GM13977 (cell line): ENCODE measurements at regions not wholly inside any gene's neighbourhood (a gene's known extent, or its start where the extent isn't known, plus 50 kb on each side); places are given as distances from the start of the nearest gene placed in this dataset.
"Not testable (repeated sequence)": the region's sequence is repeated elsewhere in the genome, so short reads cannot be mapped to it uniquely, and the experiment has no call there.

ENCODE experiments used
- DNase-seq: peaks from one replicate; pipeline ENCODE4 v3.0.0; 2012; ENCODE audit warnings: low spot score
- in situ Hi-C: fragments of 300-500 bp; cut with MboI; formaldehyde crosslinking; loops from one replicate; pipeline ENCODE4 v1.12.0; 2022; ENCODE audit warnings: low sequenced_read_pairs, low pct_unique_long_range_greater_than_20kb, mixed read lengths, inconsistent platforms; ENCODE audit not compliant: unreplicated experiment
- TF ChIP-seq, protein P1 (sequence below): IDR thresholded peaks from 2 replicates; pipeline ENCODE4 v1.5.1; 2012; ENCODE audit warnings: mild to moderate bottlenecking, control low read depth; ENCODE audit not compliant: insufficient read depth; ENCODE audit errors: extremely low read depth, missing control alignments

DNA sequence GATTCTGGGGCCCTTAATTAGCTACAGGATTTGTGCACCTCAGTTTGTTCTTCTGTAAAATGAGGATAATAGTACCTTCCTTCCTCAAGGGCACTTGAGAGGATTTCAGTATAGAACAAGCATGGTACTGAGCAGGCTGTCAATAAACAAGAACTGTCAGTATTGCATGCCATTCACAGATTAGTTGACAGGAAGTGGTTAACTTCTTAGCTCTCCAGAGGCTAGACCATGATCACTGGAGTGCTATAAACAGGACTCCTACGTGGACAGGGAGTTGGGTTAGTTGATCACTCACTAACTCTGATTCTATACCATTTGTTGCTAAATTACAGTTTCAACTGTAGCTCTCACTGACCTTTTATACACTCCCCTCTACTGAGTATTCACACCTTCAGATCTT, 126.2 kb upstream of the DAB1 start:
- TF ChIP-seq, protein P1, sequence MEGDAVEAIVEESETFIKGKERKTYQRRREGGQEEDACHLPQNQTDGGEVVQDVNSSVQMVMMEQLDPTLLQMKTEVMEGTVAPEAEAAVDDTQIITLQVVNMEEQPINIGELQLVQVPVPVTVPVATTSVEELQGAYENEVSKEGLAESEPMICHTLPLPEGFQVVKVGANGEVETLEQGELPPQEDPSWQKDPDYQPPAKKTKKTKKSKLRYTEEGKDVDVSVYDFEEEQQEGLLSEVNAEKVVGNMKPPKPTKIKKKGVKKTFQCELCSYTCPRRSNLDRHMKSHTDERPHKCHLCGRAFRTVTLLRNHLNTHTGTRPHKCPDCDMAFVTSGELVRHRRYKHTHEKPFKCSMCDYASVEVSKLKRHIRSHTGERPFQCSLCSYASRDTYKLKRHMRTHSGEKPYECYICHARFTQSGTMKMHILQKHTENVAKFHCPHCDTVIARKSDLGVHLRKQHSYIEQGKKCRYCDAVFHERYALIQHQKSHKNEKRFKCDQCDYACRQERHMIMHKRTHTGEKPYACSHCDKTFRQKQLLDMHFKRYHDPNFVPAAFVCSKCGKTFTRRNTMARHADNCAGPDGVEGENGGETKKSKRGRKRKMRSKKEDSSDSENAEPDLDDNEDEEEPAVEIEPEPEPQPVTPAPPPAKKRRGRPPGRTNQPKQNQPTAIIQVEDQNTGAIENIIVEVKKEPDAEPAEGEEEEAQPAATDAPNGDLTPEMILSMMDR, result no peak
- DNase-seq, result no peak
- in situ Hi-C loops, result no loop called here

DNA sequence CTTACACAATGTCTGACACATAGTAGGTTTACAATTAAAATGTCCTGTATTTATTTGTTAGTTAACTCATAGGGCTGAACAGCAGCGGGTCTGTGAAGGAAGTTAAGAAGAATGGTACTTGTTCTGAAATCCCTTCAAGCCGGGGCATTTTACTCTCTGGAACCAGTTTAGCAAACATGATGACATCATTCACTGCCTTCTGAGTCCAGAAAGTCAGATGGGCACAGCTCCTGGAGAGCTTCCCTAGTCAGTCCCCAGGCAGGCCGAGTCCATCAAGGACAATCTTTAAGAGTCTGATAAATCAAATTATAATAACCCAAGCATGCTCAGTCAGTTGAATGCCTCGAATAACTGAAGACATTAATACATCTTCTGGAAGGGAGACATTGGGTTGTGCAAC, 125.4 kb upstream of the DAB1 start:
- TF ChIP-seq, protein P1, result no peak
- in situ Hi-C loops, result no loop called here

DNA sequence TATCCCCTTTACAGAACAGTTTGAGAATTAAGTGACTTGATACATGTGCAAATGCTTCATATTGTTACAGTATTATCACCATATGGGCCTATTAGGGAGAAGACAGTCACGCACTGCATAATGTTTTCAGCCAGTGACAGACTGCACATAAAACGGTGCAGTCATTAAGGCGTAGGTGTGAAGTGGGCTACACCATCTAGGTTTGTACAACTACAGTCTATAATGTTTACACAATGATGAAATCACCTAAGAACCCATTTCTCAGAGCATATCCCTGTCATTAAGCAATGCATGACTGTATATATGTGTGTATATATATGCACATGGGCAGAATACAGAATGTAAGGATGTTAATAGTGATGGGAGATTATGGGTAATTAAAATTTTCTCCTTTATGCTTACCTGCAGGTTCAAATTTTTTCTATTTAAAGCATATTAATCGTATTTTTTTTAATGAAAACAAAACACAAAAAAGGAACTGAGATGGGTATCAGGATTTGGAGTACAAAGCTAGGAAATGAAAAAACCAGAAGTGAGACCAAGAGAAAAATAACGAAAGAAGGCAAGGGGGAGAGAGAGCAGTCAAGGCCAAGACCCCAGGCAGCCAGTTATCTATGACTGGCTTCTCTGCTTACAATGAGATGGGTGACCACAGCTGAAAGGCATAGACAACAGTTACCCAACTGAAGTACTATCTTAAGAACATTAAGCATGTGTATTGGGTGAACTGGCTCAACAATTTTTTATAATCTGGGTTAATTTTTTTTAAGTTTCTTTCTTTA, 122.9 kb upstream of the DAB1 start:
- in situ Hi-C loops, result no loop called here
- DNase-seq, result no peak

More for the DNA sequence above, 125.4 kb upstream of the DAB1 start:
- DNase-seq, result no peak

DNA sequence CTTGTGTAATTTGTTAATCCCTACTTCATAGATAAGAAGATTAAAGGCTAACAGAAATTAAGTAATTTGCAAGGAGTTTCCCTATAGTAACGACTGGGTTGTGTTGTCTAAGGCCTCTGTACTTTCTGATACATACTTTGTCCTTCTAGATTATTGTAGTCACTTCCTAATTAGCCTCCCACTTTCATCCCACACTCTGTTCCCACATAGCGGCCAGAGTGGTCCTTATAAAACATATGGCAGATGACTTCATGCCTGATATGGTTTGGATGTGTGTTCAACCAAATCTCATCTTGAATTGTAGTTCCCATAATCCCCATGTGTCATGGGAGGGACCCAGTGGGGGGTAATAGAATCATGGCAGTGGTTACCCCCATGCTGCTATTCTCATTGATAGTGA, 120.5 kb upstream of the DAB1 start:
- no peak for DNase-seq
- TF ChIP-seq, protein P1, result no peak
- in situ Hi-C loops, result no loop called here

More for the DNA sequence above, 122.9 kb upstream of the DAB1 start:
- TF ChIP-seq, protein P1, result no peak

DNA sequence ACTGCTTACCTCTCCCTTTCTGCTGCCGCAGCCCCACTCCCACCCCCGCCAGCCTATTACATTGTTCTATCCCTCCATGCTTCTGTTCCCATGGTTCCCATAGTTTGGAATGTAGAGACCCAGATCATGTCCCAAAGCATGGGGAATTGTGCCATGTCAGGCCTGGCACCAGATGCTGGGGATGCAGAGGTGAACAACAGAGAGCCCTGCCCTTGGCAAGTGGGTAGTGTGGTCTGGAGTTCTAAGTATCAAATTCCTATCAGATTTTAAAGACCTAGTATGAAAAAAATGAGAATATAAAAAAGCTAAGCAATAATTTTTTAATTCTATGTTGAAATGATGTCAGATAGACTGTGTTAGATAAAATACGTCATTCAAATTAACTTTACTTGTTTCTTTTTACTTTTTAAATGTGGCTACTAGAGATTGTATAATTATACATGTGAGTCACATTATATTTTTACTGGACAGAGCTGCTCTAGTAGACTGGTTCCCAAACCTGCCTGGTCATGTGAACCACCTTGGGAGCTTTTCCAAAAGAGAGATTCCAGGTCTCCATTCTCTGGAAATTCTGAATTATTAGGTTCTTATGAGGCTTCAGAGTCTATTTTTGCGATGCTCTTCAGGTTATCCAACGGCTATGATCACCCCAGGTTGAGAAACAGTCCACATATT, 113.0 kb upstream of the DAB1 start:
- DNase-seq, result no peak
- in situ Hi-C loops, result no loop called here
- TF ChIP-seq, protein P1, result no peak

DNA sequence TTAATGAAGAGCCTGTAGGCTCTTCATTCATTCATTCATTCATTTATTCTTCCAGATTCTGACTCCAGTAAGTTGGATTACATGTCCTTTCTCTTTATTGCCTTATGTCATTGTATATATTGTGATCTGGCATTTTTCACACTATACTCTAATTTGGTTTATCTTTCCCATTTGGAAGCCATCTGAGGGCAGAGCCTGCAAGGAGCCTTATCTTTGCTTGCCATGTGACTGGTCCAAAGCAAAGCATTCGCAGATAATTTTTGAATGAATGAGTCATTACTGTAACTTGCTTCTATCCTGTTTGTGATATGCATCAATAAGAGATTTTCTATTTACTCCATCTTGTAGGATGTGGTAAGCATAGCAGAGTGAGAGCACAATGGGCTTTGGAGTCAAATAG, 108.4 kb upstream of the DAB1 start:
- TF ChIP-seq, protein P1, result no peak
- in situ Hi-C loops, result no loop called here
- DNase-seq, result no peak

DNA sequence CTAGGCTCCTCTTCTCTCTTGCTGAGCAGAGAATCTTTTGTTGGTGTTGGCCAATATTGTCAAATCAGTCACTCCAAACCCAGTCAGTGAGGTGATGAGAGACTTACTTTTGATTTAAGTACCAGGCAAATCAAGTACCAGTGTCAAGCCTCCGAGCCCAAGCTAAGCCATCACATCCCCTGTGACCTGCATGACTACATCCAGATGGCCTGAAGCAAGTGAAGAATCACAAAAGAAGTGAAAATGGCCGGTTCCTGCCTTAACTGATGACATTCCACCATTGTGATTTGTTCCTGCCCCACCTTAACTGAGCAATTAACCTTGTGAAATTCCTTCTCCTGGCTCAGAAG, 107.0 kb upstream of the DAB1 start:
- in situ Hi-C loops, DNase-seq: not testable (repeated sequence)
